NCI-H1092 treated with DMSO at 0.1 percent for 48 hours (cell line): ENCODE measurements at regions not wholly inside any gene's neighbourhood (a gene's known extent, or its start where the extent isn't known, plus 50 kb on each side); places are given as distances from the start of the nearest gene placed in this dataset.
"Not testable (repeated sequence)": the region's sequence is repeated elsewhere in the genome, so short reads cannot be mapped to it uniquely, and the experiment has no call there.

Experiments used
- DNase-seq: peaks from one replicate; lab custom pipeline; 2025; lab: John Stamatoyannopoulos, UW

GRCh38 chr2:184338771-184339170, 259.6 kb upstream of the ZNF804A start:
- DNase-seq = no peak

GRCh38 chr2:184339966-184340365, 258.4 kb upstream of the ZNF804A start:
- no peak for DNase-seq

- no peak for DNase-seq
Observed at GRCh38 chr2:184346338-184346862, 251.9 kb upstream of the ZNF804A start.

GRCh38 chr2:184351126-184351525, 247.2 kb upstream of the ZNF804A start:
- DNase-seq = no peak

- DNase-seq = no peak
Observed at GRCh38 chr2:184357033-184357432, 241.3 kb upstream of the ZNF804A start.

- no peak for DNase-seq
Observed at GRCh38 chr2:184359379-184359778, 238.9 kb upstream of the ZNF804A start.

GRCh38 chr2:184363213-184363612, 235.1 kb upstream of the ZNF804A start:
- no peak for DNase-seq

GRCh38 chr2:184367211-184367610, 231.1 kb upstream of the ZNF804A start:
- DNase-seq = no peak

GRCh38 chr2:184369307-184369706, 229.0 kb upstream of the ZNF804A start:
- DNase-seq = no peak

GRCh38 chr2:184370954-184371353, 227.4 kb upstream of the ZNF804A start:
- DNase-seq = no peak

- DNase-seq = no peak
Observed at GRCh38 chr2:184371641-184372040, 226.7 kb upstream of the ZNF804A start.

- no peak for DNase-seq
Observed at GRCh38 chr2:184372484-184372883, 225.8 kb upstream of the ZNF804A start.

GRCh38 chr2:184394642-184395041, 203.7 kb upstream of the ZNF804A start:
- no peak for DNase-seq

GRCh38 chr2:184402381-184402780, 195.9 kb upstream of the ZNF804A start:
- DNase-seq = no peak

- DNase-seq = not testable (repeated sequence)
Observed at GRCh38 chr2:184407041-184407630, 191.2 kb upstream of the ZNF804A start.

- no peak for DNase-seq
Observed at GRCh38 chr2:184410160-184410559, 188.2 kb upstream of the ZNF804A start.

GRCh38 chr2:184413221-184413620, 185.1 kb upstream of the ZNF804A start:
- DNase-seq = no peak

- DNase-seq = no peak
Observed at GRCh38 chr2:184413671-184414229, 184.6 kb upstream of the ZNF804A start.

GRCh38 chr2:184416146-184416913, 182.0 kb upstream of the ZNF804A start:
- DNase-seq = no peak

- no peak for DNase-seq
Observed at GRCh38 chr2:184419744-184420143, 178.6 kb upstream of the ZNF804A start.

- DNase-seq = not testable (repeated sequence)
Observed at GRCh38 chr2:184421456-184421855, 176.9 kb upstream of the ZNF804A start.

GRCh38 chr2:184425083-184425482, 173.2 kb upstream of the ZNF804A start:
- DNase-seq = no peak

- DNase-seq = no peak
Observed at GRCh38 chr2:184444217-184444616, 154.1 kb upstream of the ZNF804A start.
